GM21723 (cell line): ENCODE measurements at regions not wholly inside any gene's neighbourhood (a gene's known extent, or its start where the extent isn't known, plus 50 kb on each side); places are given as distances from the start of the nearest gene placed in this dataset.
"Not testable (repeated sequence)": the region's sequence is repeated elsewhere in the genome, so short reads cannot be mapped to it uniquely, and the experiment has no call there.

Experiments
- ATAC-seq: cut with Tn5 transposase; IDR thresholded peaks from one replicate; pipeline ENCODE4 v1.9.1; 2021; ENCODE audit warnings: mild to moderate bottlenecking, moderate library complexity; ENCODE audit not compliant: unreplicated experiment

- no peak for ATAC-seq
These were observed 144.5 kb upstream of the GRM7 start for GRCh38 chr3:6716420-6716819.

DNA sequence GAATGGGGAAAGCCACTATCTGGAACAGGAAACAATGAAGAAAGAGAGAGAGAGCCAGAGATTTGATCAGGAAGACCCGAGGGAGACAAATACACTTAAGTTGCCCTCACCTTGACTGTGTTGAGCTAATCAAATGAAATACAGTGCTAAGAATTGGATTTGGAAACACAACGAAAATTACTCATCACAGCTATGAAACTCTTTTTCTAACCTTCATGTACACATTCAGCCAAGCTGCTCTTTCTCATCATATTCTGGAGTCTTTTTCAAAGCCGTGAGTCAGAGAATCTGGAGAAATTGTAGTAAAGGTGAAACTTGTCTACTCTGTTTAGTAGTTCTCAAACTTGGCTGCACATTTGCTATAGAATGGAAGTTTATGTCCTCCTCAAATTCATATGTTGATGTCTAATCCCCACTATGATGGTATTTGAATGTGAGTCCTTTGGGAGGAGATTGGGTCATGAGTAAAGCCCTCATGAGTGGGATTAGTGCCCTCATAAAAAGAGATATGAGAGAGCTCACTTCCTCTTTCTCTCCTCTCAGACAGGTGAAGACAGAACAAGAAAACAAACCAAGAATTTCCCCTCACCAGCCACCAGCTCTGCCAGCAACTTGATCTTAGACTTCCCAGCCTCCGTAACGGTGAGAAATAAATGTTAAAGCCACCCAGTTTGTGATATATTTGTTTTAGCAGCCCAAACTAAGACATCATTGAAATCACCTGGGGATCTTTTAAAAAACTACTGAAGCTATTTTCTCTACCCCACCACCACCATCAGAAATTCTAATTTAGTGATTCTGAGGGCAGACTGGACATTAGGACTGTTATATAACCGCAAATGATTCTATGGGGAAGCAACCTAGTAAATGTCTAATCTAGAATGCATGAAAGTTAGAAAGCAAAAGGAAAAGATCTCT, 143.6 kb upstream of the GRM7 start:
- ATAC-seq = peak; percentile 96

GRCh38 chr3:6719999-6720398, 140.9 kb upstream of the GRM7 start:
- ATAC-seq = no peak

- no peak for ATAC-seq
These were observed 139.4 kb upstream of the GRM7 start for GRCh38 chr3:6721491-6721890.

DNA sequence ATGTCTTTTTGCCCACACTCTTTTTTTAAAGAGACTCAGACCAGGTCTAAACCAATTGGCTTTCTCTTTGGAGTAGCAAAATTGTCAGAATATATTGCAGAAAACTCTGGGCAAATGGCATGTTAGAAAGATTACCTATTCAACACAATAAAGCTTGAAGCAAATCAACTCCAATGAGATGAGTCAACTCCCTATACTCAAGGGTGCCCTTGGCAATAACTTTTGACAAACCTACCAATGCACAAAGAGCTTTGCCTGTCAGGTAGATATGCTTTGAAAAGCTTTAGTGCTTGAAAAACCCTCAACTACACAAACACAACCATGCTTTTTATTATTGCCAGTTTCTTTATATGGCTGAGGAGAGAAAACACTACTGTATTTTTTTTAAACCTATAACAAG, 137.7 kb upstream of the GRM7 start:
- no peak for ATAC-seq

GRCh38 chr3:6726811-6727210, 134.1 kb upstream of the GRM7 start:
- ATAC-seq = no peak

DNA sequence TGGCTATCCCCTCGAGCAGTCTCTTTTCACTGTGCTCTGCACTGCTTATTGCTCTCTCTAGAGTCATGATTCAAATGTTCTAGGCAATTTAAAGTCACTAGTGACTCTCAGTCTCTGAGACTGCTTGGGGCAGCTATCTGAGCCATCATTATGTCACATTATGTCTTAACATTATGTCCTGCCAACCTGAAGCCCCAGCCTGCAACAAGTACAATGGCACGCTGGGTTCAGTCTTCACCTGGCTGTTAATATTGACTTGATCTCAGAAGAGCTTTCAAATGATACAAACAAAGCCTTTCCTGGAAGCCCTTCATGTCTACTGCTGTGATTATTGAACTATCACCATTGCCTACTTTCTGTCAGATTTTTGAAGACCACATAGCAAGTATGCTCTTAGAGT, 128.1 kb upstream of the GRM7 start:
- ATAC-seq = no peak

GRCh38 chr3:6733699-6734394, 127.1 kb upstream of the GRM7 start:
- ATAC-seq = no peak

DNA sequence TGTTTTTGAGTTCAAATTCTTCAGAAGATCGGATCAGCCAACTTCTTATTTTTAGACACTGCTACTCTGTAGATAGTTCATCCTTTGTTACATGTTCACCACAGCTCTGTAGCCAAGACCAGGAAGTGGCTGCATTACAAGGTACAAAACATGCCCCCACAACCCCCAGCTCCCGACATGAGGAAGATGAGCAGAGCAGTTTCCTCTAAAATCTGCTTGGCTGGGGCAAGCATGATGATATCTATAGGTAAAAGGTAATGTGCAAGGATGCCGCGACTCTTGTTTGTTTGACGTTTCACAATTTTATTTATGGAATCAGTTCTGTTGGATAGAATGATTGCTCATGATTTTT, 126.5 kb upstream of the GRM7 start:
- ATAC-seq = no peak

DNA sequence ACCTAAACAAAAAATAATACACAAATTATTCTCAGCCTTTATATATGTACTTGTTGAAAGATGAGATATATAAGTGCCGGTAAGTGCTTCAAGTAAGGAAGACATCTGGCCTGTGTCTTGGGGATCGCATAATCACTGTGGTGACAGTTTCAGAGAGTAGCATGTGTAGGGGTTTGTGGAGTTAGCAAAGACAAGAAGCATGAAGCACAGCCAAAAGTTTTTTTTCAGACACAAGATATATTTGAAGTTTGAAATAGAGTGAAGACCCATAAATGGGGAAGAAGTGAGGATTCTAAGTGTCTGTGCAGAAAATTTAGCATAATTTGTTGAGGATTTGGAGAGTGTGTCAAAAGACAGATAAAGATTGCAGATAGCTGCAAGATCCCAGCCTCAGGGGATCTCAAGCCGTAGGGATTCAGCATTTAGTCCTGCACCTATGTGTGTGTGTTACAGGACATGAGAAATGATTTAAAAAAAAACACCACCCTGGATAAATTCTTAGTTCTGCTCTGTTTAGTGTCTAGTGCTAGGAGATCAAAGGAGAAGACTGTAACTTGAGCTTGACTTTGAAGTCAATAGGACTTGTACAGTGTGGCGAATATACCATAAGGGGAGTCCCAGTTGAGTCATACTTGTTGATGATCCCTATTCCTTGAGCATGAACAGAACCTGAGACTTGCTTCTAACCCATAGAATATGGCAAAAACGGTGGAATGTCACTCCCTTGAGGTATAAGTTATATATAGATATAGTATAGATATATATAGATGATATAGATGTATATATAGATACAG, 123.9 kb upstream of the GRM7 start:
- ATAC-seq = no peak

GRCh38 chr3:6737630-6738029, 123.3 kb upstream of the GRM7 start:
- ATAC-seq = no peak

- no peak for ATAC-seq
These were observed 121.6 kb upstream of the GRM7 start for GRCh38 chr3:6739288-6739687.

- no peak for ATAC-seq
These were observed 117.7 kb upstream of the GRM7 start for GRCh38 chr3:6743067-6743720.

DNA sequence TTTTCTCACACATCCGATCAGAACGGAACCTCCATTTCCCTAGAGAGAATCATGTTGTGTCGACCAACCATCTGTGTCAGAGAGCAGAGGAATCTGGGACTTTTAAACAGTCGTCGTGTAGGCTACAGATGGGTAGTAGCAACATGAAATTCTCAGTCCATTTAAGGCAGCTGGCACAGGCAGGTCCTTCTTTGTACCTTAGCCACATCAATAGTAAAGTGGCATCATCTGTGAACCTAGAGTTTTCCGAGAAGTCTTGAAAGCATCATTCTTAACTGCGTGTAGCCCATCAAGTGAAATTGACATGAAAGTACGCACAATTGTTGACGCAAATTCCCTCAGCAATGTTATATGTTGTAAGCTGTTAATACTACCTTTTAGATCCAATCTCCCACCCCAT, 114.5 kb upstream of the GRM7 start:
- no peak for ATAC-seq

DNA sequence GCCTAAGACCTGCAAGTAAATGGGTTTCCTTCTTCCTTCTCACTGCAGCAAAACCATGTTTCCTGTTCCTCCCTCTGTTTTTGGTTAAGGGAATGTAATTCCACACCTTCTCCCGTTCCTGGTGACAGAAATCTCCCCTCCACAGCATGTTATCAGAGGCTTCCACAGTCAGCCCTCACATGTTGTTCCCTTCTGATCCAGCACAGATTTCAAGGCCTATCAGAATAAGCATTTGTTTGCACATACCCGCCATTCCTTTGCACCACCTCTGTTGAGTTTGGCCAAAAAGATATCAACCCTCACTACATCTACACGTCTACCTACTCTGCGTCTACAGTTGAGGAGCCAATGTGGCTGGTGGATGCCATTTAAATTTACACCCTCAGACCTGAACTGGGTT, 113.9 kb upstream of the GRM7 start:
- no peak for ATAC-seq

DNA sequence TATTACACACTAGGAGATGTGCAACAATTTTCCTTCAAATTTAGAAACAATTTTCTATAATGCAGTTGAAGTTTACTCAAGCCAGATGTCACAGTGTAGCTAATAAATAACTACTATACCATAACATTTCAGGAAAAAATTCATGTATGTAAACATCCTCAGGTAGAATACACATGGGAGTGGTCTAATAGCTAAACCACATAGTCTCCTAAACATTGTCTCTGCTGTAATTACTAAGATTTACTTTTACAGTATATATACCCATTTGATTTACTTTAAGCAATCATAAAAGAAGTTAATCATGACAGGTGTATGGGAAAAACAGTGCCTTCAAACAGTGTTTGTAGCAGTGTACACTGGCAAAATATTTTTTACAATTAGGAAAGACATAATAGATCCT, 110.1 kb upstream of the GRM7 start:
- no peak for ATAC-seq

DNA sequence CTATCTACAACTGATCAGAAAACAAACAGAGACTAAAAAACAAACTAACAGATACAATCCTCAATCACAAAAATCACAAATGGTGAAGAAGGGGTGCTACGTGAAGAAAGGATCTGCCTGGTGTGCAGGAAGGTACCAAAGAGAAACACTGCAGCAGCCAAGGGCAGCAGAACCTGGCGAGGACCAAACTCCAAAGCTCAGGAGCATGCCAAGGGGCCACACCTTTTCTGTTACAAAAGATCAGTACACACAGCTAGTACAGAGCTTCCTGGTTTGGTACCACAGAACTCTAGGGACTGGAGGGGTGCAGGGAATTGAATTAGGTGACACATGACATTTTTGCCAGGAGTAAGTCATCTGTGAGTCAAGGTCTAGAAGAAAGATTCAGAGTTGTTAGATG, 107.4 kb upstream of the GRM7 start:
- no peak for ATAC-seq

DNA sequence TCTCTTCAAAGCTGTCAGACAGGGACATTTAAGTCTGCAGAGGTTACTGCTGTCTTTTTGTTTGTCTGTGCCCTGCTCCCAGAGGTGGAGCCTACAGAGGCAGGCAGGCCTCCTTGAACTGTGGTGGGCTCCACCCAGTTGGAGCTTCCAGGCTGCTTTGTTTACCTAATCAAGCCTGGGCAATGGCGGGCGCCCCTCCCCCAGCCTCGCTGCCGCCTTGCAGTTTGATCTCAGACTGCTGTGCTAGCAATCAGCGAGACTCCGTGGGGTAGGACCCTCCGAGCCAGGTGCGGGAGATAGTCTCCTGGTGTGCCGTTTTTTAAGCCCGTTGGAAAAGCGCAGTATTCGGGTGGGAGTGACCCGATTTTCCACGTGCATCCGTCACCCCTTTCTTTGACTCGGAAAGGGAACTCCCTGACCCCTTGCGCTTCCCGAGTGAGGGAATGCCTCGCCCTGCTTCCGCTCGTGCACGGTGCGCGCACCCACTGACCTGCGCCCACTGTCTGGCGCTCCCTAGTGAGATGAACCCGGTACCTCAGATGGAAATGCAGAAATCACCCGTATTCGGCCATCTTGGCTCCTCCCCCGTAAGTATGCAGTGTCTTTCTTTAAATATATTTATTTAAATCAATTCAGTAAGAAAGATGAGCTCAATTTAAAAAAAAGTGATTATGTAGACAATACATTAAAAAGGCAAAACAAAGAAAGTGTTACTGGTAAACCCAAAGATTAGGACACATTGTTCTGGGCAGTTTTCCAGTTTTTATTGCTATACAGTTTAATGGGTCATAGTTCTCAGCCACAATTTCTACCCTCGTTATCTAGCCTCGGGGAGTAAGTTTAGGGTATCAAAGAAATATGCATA, 91.2 kb upstream of the GRM7 start:
- ATAC-seq = not testable (repeated sequence)

- no peak for ATAC-seq
These were observed 90.6 kb upstream of the GRM7 start for GRCh38 chr3:6770397-6770690.

DNA sequence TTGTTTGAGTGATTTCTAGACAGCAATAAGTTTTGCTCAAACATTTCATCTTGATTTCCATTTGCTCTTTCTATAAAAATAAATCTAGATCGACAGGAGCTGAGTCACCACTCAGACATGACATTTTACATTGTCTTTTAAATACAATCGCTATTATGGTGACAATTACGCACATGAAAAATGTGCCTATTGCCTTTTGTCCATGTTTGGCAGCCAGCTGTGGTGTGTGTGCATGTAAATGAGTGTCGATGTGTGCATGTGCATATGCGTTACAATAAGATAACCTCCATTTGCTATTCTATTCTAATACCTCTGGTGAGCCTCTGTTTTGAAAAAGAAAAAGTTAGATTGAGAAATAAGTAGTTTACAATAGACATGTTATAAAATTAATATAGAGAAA, 89.7 kb upstream of the GRM7 start:
- ATAC-seq = no peak
